Fibroblast of mammary gland (primary cell): ENCODE measurements at regions not wholly inside any gene's neighbourhood (a gene's known extent, or its start where the extent isn't known, plus 50 kb on each side); places are given as distances from the start of the nearest gene placed in this dataset.

Experiments used
- DNase-seq: peaks from one replicate; pipeline ENCODE4 v3.0.0-alpha.2; 2010; ENCODE audit warnings: low read depth
- H3K4me3 ChIP-seq: 2 replicates; pipeline ENCODE4 v1.5.1; 2011; ENCODE audit warnings: low read depth, mild to moderate bottlenecking, low read length, moderate library complexity; ENCODE audit not compliant: control insufficient read depth
- TF ChIP-seq, protein P1 (sequence below): conservative IDR thresholded peaks from 2 replicates; pipeline ENCODE4 v1.5.1; 2011; ENCODE audit warnings: low read depth, low read length, inconsistent platforms; ENCODE audit not compliant: control insufficient read depth, insufficient read depth

DNA sequence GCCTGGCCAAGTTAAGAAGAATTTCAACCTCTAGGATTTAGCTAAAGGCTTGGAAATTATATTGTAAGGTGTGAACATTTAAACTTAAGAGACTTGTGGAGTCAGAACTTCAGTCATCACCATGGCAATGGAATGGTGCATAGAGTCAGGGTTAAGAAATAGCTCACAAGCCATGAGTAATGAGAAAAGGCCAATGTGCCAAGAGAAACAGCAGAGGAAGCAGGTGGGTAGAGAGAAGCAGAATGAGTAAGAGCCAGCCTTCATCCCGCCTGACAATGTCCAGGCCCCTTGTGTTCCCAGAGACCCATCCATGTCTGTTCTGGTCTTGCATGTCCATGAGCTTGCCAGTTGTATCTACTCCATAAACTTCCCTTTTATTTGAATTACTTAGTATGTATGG, 62.6 kb upstream of the TBX20 start:
- TF ChIP-seq, protein P1, sequence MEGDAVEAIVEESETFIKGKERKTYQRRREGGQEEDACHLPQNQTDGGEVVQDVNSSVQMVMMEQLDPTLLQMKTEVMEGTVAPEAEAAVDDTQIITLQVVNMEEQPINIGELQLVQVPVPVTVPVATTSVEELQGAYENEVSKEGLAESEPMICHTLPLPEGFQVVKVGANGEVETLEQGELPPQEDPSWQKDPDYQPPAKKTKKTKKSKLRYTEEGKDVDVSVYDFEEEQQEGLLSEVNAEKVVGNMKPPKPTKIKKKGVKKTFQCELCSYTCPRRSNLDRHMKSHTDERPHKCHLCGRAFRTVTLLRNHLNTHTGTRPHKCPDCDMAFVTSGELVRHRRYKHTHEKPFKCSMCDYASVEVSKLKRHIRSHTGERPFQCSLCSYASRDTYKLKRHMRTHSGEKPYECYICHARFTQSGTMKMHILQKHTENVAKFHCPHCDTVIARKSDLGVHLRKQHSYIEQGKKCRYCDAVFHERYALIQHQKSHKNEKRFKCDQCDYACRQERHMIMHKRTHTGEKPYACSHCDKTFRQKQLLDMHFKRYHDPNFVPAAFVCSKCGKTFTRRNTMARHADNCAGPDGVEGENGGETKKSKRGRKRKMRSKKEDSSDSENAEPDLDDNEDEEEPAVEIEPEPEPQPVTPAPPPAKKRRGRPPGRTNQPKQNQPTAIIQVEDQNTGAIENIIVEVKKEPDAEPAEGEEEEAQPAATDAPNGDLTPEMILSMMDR = no peak
- no peak overlapping the region for H3K4me3 ChIP-seq
- no peak for DNase-seq

DNA sequence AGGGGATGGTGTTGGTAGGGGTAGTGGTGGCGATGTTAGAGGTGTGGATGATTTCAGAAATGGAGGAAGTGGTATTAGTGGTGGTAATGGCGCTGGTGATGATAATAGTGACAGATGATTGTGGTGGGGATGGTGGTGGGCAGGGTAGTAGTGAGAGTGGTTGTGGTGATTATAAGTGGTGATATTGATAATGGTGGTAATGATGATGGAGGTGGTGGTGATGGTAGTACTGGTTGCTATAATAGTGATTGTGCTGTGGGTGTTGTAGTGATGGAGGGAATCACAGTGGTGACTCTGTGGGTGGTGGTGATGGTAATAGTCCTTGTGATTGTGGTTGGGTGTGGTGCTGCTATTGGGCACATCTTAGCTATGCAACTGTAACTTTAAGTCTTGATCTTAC, 61.6 kb upstream of the TBX20 start:
- TF ChIP-seq, protein P1 = no peak
- H3K4me3 ChIP-seq = no peak overlapping the region
- no peak for DNase-seq

DNA sequence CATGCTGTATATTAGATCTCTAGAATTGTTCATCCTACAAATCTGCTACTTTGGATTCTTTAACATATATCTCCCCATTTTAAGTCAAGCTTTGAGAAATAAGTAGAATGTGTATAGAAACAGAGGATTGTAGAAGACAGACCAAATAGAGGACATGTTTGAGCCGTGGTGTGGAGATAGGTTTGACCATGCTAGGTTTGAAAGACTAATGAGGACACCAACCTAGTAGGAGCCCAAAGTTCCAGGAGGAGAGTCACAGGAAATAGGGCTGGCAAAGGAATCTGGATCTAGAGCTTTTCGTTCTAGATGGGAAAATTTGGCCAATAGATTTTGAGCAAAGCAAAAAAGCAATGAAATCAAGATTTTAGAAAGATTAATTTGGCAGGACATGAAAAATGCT, 60.5 kb upstream of the TBX20 start:
- TF ChIP-seq, protein P1 = no peak
- no peak overlapping the region for H3K4me3 ChIP-seq
- DNase-seq = no peak

DNA sequence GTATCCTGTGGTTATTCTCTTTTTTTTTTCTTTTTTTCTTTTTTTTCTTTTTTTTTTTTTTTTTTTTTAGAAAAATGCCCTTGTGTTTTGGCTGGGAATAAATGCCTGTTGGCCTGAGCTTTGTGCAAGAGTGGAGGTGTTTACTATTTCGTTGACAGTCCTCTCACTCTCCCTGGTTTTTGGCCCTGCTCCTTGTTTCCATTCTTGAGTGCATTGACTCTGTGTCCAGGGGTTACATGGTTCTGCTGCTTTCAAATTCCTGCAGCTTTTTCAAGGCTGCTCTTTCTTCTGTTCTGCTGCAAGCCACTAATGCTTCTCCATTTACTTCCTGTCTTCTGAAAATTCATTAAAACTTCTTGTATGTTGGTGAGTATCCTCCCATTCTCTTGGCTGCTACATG, 59.7 kb upstream of the TBX20 start:
- no peak for DNase-seq
- H3K4me3 ChIP-seq = no peak overlapping the region
- TF ChIP-seq, protein P1 = no peak
